ENCODE measurements at regions not wholly inside any gene's neighbourhood (a gene's known extent, or its start where the extent isn't known, plus 50 kb on each side); places are given as distances from the start of the nearest gene placed in this dataset.

GRCh38 chr6:11890849-11891248 is 112.2 kb upstream of the ADTRP start:
- POLR2A ChIA-PET = no interaction called here

More at GRCh38 chr6:11890849-11891248, 112.2 kb upstream of the ADTRP start:
- no peak overlapping the region for H3K4me3 ChIP-seq (ENCODE audit: low read depth, low read length)
- no peaks in the 10 kb centered on the region for H3K4me1 ChIP-seq (ENCODE audit: control insufficient read depth, insufficient read depth, low read length)
- no peaks in the 10 kb centered on the region for H3K36me3 ChIP-seq (ENCODE audit: control insufficient read depth in 2 of 2, insufficient read depth in 1 of 2, low read length in 2 of 2)
- CTCF ChIA-PET = interaction anchor here (0.6 kb wide), 1 partner anchor 15 kb away, joined by 3 read pairs; no protein-coding TSS in a partner anchor
- TF ChIP-seq ZBTB49 (tag by site-specific recombination; IDR thresholded peaks at IDR 0.05; ENCODE audit: low read depth) (no peak), ZNF473 (tag by site-specific recombination; IDR thresholded peaks at IDR 0.05) (no peak), TSHZ1 (tag by site-specific recombination; IDR thresholded peaks at IDR 0.05; ENCODE audit: borderline replicate concordance) (no peak), ZNF549 (tag by site-specific recombination; IDR thresholded peaks at IDR 0.05) (no peak), ZNF426 (tag by site-specific recombination; IDR thresholded peaks at IDR 0.05) (no peak), ZNF239 (tag by site-specific recombination; IDR thresholded peaks at IDR 0.05) (no peak), ZNF488 (tag by site-specific recombination; IDR thresholded peaks at IDR 0.05) (no peak)
- TF ChIP-seq, protein P1, sequence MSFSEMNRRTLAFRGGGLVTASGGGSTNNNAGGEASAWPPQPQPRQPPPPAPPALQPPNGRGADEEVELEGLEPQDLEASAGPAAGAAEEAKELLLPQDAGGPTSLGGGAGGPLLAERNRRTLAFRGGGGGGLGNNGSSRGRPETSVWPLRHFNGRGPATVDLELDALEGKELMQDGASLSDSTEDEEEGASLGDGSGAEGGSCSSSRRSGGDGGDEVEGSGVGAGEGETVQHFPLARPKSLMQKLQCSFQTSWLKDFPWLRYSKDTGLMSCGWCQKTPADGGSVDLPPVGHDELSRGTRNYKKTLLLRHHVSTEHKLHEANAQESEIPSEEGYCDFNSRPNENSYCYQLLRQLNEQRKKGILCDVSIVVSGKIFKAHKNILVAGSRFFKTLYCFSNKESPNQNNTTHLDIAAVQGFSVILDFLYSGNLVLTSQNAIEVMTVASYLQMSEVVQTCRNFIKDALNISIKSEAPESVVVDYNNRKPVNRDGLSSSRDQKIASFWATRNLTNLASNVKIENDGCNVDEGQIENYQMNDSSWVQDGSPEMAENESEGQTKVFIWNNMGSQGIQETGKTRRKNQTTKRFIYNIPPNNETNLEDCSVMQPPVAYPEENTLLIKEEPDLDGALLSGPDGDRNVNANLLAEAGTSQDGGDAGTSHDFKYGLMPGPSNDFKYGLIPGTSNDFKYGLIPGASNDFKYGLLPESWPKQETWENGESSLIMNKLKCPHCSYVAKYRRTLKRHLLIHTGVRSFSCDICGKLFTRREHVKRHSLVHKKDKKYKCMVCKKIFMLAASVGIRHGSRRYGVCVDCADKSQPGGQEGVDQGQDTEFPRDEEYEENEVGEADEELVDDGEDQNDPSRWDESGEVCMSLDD (tag by site-specific recombination; IDR thresholded peaks at IDR 0.05) = no peak
- TF ChIP-seq, protein P2, sequence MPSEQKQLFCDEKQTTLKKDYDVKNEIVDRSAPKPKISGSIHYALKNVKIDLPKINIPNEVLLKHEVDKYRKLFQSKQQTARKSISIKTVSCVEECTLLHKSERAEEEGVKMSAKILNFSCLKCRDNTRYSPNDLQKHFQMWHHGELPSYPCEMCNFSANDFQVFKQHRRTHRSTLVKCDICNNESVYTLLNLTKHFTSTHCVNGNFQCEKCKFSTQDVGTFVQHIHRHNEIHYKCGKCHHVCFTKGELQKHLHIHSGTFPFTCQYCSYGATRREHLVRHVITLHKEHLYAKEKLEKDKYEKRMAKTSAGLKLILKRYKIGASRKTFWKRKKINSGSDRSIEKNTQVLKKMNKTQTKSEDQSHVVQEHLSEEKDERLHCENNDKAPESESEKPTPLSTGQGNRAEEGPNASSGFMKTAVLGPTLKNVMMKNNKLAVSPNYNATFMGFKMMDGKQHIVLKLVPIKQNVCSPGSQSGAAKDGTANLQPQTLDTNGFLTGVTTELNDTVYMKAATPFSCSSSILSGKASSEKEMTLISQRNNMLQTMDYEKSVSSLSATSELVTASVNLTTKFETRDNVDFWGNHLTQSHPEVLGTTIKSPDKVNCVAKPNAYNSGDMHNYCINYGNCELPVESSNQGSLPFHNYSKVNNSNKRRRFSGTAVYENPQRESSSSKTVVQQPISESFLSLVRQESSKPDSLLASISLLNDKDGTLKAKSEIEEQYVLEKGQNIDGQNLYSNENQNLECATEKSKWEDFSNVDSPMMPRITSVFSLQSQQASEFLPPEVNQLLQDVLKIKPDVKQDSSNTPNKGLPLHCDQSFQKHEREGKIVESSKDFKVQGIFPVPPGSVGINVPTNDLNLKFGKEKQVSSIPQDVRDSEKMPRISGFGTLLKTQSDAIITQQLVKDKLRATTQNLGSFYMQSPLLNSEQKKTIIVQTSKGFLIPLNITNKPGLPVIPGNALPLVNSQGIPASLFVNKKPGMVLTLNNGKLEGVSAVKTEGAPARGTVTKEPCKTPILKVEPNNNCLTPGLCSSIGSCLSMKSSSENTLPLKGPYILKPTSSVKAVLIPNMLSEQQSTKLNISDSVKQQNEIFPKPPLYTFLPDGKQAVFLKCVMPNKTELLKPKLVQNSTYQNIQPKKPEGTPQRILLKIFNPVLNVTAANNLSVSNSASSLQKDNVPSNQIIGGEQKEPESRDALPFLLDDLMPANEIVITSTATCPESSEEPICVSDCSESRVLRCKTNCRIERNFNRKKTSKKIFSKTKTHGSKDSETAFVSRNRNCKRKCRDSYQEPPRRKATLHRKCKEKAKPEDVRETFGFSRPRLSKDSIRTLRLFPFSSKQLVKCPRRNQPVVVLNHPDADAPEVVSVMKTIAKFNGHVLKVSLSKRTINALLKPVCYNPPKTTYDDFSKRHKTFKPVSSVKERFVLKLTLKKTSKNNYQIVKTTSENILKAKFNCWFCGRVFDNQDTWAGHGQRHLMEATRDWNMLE (tag by site-specific recombination; conservative IDR thresholded peaks at IDR 0.05; ENCODE audit: low read depth) = no peak
- H3K27ac ChIP-seq (ENCODE audit: extremely low read depth, low read depth, low read length) = no peak overlapping the region
- no peaks in the 10 kb centered on the region for H3K9me3 ChIP-seq (ENCODE audit: control insufficient read depth, insufficient read depth, low read depth, low read length)
